Gastrocnemius medialis (tissue), 4 donors: ENCODE measurements at regions not wholly inside any gene's neighbourhood (a gene's known extent, or its start where the extent isn't known, plus 50 kb on each side); places are given as distances from the start of the nearest gene placed in this dataset.

Experiments
- CTCF ChIP-seq, 5 experiments: fragments of 450-650 bp in 3 of 5; fragments of 200-600 bp in 2 of 5; sonication (generic) in 2 of 5; IDR thresholded peaks in 4 of 5; conservative IDR thresholded peaks in 1 of 5; 1 replicate in 4 of 5; 2 replicates in 1 of 5; pipeline ENCODE4 v1.5.1; 2016 to 2019; ENCODE audit warnings: antibody characterized with exemption in 5 of 5, mild to moderate bottlenecking in 3 of 5, moderate library complexity in 3 of 5
- POLR2A ChIP-seq, 2 donors: fragments of 450-650 bp; IDR thresholded peaks; one replicate each; pipeline ENCODE4 v1.6.1; 2017; ENCODE audit warnings: antibody characterized with exemption in 2 of 2, mild to moderate bottlenecking in 2 of 2, moderate library complexity in 2 of 2

- TF ChIP-seq POLR2A (IDR thresholded peaks at IDR 0.05) (no peak), CTCF (IDR thresholded peaks at IDR 0.05 in 4 of 5, conservative IDR thresholded peaks at IDR 0.05 in 1 of 5) (no peak)
Observed at GRCh38 chr1:34433099-34433498, 256.4 kb downstream of the C1orf94 start.
